NB4 (cell line): ENCODE measurements at regions not wholly inside any gene's neighbourhood (a gene's known extent, or its start where the extent isn't known, plus 50 kb on each side); places are given as distances from the start of the nearest gene placed in this dataset.

ENCODE experiments used
- DNase-seq: peaks from one replicate; pipeline ENCODE4 v3.0.0; 2010; ENCODE audit warnings: low read depth
- H3K4me3 ChIP-seq: one replicate; pipeline ENCODE4 v1.5.1; 2011; ENCODE audit warnings: mild to moderate bottlenecking, low read depth, low read length, moderate library complexity
- CTCF ChIP-seq: IDR thresholded peaks from one replicate; pipeline ENCODE4 v1.5.1; 2012; ENCODE audit warnings: low read depth, low read length
- MAX ChIP-seq: IDR thresholded peaks from 2 replicates; pipeline ENCODE4 v1.6.1; 2011; ENCODE audit warnings: low read depth, low read length
- MYC ChIP-seq: IDR thresholded peaks from 2 replicates; pipeline ENCODE4 v1.6.1; 2011; ENCODE audit warnings: low read depth, low read length
- POLR2A ChIP-seq: IDR thresholded peaks from 2 replicates; pipeline ENCODE4 v1.6.1; 2011; ENCODE audit warnings: mild to moderate bottlenecking; ENCODE audit not compliant: insufficient read length; ENCODE audit errors: extremely low read depth

- DNase-seq, result no peak
- no peak overlapping the region for H3K4me3 ChIP-seq
- TF ChIP-seq POLR2A (no peak), MAX (no peak), MYC (no peak), CTCF (no peak)
Measured at GRCh38 chr17:77515227-77515626, 374.5 kb downstream of the SEC14L1 start.

GRCh38 chr17:77516902-77517301 is 376.1 kb downstream of the SEC14L1 start:
- TF ChIP-seq POLR2A, result no peak
- no peak for TF ChIP-seq MAX
- TF ChIP-seq CTCF, result no peak
- no peak overlapping the region for H3K4me3 ChIP-seq
- peak; percentile 22 for DNase-seq

GRCh38 chr17:77521076-77521475 is 380.3 kb downstream of the SEC14L1 start:
- H3K4me3 ChIP-seq, result no peak overlapping the region
- TF ChIP-seq CTCF (no peak), MYC (no peak), POLR2A (no peak), MAX (no peak)
- no peak for DNase-seq

- H3K4me3 ChIP-seq, result no peak overlapping the region
- no peak for TF ChIP-seq CTCF
- TF ChIP-seq MYC, result no peak
- TF ChIP-seq POLR2A, result no peak
- no peak for TF ChIP-seq MAX
- DNase-seq, result no peak
Measured at GRCh38 chr17:77523540-77523939, 382.8 kb downstream of the SEC14L1 start.

GRCh38 chr17:77526259-77526711 is 385.5 kb downstream of the SEC14L1 start:
- no peak overlapping the region for H3K4me3 ChIP-seq
- TF ChIP-seq MAX (no peak), CTCF (no peak), MYC (no peak), POLR2A (no peak)
- DNase-seq, result no peak

- H3K4me3 ChIP-seq, result no peak overlapping the region
- TF ChIP-seq CTCF (no peak), MAX (no peak), MYC (no peak), POLR2A (no peak)
- DNase-seq, result no peak
Measured at GRCh38 chr17:77526728-77527350, 386.1 kb downstream of the SEC14L1 start.
